HT1080 (cell line): ENCODE measurements at regions not wholly inside any gene's neighbourhood (a gene's known extent, or its start where the extent isn't known, plus 50 kb on each side); places are given as distances from the start of the nearest gene placed in this dataset.
A peak's percentile ranks its signal among the peaks of the same experiment; 100 is the strongest.
"Not testable (repeated sequence)": the region's sequence is repeated elsewhere in the genome, so short reads cannot be mapped to it uniquely, and the experiment has no call there.

Experiments used
- DNase-seq: peaks from one replicate; pipeline ENCODE4 v3.0.0-alpha.2; 2015; ENCODE audit warnings: low read depth

DNA sequence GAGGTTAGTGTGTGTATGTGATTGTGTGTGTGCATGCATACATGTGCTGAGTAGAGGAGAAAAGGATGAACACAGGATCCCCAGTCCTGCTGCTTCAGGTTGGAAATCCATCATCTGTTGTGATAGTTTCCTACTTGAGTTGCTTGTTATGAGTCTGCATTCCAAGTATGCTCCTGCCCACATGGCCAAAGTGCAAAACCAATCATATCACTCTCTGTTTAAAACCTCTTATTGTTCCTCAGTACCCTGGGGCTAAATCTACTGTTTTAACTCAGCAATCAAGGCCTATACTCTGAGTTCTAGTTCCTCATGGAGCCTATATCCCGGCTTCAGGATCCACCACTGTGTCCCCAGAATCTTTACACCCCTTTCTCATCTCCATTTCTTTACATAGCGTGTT is 139.9 kb upstream of the TLE3 start:
- no peak for DNase-seq

DNA sequence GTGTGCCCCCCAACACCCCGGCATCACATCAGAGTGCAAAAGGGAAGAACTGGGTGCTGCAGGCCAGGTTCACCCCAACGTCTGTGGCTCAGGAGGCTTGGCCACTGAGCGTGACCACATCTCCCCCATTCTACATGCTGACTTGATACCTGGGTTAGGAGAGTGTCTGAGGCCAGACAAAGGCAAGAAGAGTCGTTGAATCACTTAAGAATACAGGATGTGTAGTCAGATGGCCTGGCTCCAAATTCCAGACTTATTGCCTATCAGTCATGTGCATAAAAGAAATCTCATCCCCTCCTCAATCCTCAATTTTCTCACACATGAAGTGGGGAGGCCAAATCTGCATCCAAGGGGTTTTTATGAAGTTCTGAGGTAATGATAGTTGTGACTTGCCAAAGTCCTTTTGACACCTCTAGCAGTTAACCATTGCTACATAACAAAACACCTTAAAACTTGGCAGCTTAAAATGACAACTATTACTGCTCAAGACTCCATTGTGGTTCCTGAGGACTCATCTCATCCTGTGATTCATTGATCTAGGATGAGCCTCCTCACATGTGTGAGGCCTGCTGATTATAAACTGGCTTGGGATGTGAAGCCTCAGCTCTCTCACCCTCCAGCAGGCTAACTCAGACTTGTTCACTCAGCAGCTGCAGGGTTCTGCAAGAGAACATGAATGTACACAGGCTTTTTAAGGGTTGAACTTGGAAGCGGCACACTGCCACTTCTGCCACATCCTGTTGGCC is 138.8 kb upstream of the TLE3 start:
- DNase-seq = peak; percentile 97

GRCh38 chr15:70235347-70235746 is 137.6 kb upstream of the TLE3 start:
- DNase-seq = no peak

- peak; percentile 88 for DNase-seq
These were observed 136.7 kb upstream of the TLE3 start for GRCh38 chr15:70234256-70234905.

- DNase-seq = no peak
These were observed 133.8 kb upstream of the TLE3 start for GRCh38 chr15:70231484-70231883.

DNA sequence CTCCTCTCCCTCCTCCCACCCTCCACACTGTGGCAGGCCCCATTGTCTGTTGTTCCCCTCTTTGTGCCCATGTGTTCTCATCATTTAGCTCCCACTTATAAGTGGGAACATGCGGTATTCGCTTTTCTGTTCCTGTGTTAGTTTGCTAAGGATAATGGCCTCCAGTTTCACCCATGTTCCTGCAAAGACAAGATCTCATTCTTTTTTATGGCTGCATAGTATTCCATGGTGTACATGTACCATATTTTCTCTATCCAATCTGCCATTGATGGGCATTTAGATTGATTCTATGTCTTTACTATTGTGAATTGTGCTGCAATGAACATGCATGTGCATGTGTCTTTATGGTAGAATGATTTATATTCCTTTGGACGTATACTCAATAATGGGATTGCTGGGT is 130.2 kb upstream of the TLE3 start:
- DNase-seq = not testable (repeated sequence)

GRCh38 chr15:70227147-70227546 is 129.4 kb upstream of the TLE3 start:
- no peak for DNase-seq

DNA sequence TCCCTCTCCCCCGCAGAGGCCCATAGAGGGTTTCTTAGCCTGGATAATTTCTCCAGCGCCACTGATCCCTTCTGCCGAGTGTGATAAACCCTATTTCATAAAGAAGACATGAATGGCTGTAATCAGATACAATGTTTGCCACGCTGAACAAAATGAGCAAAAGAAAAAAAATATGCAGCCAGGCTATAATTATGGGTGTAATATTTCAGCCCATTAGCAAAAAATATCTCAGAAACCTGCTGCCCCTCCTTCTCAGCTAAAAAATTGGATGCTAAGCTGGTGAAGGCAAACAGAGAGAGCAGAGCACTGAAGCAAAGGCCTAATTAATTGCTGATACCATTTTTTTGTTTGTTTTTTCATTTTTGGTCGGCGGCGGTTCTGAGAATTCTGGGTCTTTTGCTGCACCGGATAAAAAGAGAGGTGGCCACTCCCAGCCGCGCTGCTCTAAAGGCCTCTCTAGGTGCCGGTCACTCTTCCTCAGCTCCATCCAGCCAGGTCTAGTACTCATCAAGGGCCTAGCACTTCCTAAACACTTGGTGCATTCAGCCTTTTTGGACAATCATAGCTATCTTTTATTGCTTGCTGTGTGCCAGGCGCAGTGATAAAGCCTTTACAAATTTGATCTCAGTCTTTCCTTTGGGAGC is 128.7 kb upstream of the TLE3 start:
- DNase-seq = no peak

GRCh38 chr15:70225416-70225815 is 127.7 kb upstream of the TLE3 start:
- no peak for DNase-seq

- DNase-seq = no peak
These were observed 124.9 kb upstream of the TLE3 start for GRCh38 chr15:70222606-70223005.

- DNase-seq = no peak
These were observed 122.9 kb upstream of the TLE3 start for GRCh38 chr15:70220490-70221096.

DNA sequence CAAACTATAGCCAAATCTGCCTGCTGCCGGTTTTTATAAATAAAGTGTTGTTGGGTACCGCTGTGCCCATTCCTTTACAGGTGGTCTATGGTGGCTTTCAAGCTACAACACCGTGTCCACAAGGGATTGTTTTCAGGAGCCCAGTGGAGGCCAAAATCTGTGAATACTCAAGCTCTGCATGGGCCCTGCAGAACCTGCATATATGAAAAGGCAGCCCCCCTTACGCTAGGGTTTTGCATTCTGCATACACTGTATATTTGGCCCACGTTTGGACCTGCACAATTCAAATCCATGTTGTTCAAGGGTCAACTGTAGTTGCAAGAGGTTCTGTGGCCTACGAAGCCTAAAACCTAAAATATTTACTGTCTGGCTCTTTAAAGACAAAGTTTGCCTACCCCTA is 122.2 kb upstream of the TLE3 start:
- DNase-seq = no peak

GRCh38 chr15:70219256-70219895 is 121.7 kb upstream of the TLE3 start:
- DNase-seq = no peak

GRCh38 chr15:70217226-70218160 is 119.8 kb upstream of the TLE3 start:
- DNase-seq = no peak

DNA sequence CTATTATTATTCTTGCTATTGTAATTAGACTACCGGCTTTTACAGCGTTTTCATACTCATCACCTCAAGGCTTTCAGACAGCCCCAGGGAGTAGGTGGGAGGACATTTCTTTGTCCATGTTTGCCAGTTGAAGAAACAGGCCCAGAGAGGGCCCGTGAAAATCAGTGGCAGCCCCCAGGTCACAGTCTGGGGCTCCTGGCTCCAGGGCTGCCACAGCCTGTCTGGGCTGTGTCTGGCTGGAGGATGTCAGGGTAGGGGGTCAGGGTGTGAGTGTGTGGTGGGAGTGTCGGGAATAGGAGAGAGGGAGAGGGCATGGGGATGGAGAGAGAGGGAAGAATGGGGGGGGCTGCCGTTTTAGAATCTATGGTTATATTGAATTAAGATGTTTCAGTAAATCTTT is 118.2 kb upstream of the TLE3 start:
- no peak for DNase-seq

- DNase-seq = no peak
These were observed 117.4 kb upstream of the TLE3 start for GRCh38 chr15:70214941-70215635.

DNA sequence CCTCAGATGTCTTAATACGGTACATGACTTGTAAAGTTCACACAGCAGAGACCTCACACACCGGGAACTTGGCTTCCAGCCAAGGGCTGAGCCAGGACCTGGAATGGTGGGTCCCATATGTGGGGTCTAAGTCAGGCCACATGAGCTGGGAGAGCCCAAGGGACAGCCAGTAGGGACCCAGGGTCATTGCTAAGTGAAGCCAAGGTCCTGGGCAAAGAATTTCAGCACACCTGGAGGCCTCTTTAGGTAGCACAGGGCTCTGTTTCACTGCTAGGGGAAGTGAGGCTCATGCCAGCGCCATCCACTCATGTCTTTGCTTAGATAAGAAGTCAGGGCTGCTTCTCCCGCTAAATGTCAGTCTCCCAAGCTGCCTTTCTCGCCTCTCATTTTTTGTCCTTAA is 116.6 kb upstream of the TLE3 start:
- no peak for DNase-seq

DNA sequence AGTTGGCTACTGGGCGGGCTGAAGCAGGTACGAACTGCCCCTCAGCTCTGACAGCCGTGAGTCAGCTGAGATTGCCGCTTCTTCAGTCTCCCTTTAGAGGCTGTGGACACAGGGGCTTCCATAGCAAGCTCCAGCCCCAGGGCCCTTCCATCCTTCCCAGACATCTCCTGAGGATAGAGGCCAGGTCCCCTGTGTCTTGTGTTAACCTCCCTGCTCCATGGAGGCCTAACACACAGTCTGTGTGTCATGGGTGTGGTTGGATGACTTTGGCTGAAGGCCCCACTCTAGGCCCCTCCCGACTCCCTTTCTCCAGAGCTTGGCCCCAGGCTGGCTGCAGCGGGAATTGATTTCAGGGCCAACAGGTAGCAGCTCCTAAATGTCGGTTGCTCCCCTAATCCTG is 116.1 kb upstream of the TLE3 start:
- no peak for DNase-seq

DNA sequence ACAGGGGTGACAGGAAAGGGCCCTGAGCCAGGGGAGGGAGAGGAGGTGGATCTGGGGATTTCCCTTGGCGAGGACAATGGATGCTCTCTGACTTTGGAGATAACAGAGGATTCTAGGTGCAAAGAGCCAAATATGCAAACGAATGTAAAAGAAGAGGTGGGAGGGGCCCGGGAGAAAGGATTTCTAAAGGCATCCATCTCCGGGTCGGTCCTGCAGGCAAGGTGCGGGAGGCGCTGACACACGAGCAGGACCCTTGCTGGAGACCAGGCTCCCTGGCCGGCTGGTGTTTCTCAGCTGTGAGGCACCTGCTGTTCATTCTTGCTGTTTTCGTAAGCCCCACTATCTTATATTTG is 115.2 kb upstream of the TLE3 start:
- no peak for DNase-seq

DNA sequence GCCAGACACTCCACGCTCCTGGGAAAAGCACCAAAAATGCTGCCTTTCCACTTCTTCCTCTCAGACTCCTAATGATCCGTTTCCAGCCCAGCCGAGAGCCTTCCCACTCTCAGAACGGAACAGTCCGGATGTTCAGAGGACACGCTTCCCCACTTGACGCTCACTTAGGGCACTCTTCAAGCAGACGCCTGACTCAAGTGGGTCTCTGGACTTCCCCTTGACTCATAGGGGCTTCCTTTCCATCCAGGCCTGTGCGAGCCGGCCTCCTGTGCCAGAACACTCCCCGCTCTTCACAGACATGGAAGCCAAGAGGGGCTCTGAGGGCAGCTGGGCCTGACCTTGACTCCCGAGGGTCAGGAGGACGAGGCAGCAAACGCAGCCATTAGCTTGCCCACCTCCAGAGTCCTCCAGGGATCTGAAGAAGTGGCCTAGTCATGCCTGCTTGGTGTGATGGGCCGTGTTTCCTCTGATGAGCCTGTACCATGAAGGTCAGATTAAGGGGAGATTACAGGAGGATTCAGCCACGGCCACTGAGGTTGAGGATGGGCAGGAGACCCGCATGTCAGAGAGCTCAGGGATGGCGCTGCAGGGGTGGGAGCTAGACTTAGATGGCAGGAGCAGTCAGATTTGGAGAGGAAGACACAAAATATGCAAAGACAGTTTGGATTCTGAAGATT is 114.7 kb upstream of the TLE3 start:
- DNase-seq = no peak
